ENCODE measurements at regions not wholly inside any gene's neighbourhood (a gene's known extent, or its start where the extent isn't known, plus 50 kb on each side); places are given as distances from the start of the nearest gene placed in this dataset.
"Not testable (repeated sequence)": the region's sequence is repeated elsewhere in the genome, so short reads cannot be mapped to it uniquely, and the experiment has no call there.

GRCh38 chr16:32946041-32946560, 247.9 kb upstream of the TP53TG3C start:
- not testable (repeated sequence) for TF ChIP-seq CTCF (IDR thresholded peaks at IDR 0.05); EP300 (IDR thresholded peaks at IDR 0.05; ENCODE audit: low read depth); POLR2A (IDR thresholded peaks at IDR 0.05); POLR2AphosphoS5 (IDR thresholded peaks at IDR 0.05)

All from transverse colon (tissue), 4 donors.